GOT3 (cell line): ENCODE measurements at regions not wholly inside any gene's neighbourhood (a gene's known extent, or its start where the extent isn't known, plus 50 kb on each side); places are given as distances from the start of the nearest gene placed in this dataset.
"Not testable (repeated sequence)": the region's sequence is repeated elsewhere in the genome, so short reads cannot be mapped to it uniquely, and the experiment has no call there.

Experiments
- DNase-seq: peaks from one replicate; lab custom pipeline; 2025; ENCODE audit warnings: mixed read lengths; lab: John Stamatoyannopoulos, UW

DNA sequence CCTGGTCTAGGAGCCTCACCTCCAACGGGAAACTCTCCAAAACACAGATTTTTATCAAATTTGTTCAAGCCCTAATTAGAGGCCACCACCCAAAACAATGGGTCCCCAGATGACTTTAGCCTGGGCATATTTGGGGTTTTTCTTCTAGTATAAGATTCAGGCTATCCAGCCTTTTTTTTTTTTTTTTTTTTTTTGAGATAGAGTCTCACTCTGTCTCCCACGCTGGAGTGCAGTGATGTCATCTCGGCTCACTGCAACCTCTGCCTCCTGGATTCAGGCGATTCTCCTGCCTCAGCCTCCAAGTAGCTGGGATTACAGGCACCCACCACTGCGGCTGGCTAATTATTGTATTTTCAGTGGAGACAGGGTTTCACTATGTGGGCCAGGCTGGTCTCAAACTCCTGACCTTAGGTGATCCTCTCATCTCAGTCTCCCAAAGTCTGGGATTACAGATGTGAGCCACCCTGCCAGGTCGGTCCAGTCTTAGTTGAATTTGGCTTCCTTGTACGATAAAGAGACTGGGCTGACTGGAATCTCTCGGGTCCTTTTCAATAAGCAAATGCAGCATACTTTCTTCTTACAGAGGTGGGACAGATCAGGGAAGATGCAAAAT lies 91.4 kb upstream of the KLF6 start:
- no peak for DNase-seq

DNA sequence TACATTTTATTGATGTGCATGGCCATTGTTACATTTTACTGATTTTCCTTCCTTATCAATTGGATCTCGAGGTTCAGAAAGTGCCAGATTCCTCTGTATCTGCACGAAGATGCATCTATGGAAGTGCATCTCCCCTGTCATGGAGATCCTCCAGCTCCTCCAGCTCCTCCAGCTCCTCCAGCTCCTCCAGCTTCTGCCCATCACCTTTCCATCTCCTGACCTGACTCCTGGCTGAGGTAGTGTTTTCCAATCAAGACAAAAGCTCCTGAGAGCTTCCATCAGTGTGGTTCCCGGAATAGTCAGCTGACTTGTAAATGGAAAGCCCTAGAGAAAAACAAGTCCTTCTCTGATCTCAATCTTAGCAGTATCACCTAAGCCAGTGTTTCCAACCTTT lies 90.8 kb upstream of the KLF6 start:
- DNase-seq: no peak

DNA sequence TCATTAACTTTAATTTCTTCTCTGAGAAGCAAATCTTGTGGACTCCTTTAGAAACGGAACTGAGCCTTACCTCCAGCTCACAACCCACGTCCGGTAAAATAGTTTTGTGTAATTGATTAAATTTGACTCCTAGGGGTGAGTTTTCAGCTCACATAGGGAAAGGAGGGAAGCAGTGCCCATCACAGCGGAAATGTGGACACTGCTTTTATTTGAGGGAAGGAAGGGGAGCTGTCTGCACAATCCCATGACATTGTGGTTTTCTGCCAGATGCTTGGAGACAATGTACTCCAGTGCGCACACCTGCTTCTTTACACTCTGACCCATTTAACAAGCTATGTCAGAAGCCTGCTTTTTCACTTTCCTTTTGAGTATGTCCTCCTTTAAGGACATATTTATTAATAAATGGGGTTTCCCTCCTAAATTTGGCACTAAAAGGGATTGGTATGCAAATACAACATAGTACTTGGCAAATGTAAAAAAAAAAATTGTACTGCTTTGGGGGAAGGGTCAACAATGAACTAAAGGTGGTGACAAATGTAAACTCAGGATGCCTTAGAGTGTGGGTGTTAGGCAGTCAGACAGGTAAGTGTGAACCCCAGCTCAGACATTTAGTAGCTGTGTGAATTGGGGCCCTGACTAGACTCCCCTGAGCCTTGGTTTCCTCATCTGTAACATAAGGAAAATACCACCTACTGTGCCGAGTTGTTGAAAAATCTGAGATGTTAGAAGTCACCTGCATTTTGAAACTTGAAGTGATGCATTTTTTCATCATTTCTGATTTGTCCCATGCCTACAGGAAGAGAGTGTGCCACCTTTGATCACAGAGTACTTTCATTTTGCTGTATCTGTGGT lies 90.2 kb upstream of the KLF6 start:
- DNase-seq: no peak

DNA sequence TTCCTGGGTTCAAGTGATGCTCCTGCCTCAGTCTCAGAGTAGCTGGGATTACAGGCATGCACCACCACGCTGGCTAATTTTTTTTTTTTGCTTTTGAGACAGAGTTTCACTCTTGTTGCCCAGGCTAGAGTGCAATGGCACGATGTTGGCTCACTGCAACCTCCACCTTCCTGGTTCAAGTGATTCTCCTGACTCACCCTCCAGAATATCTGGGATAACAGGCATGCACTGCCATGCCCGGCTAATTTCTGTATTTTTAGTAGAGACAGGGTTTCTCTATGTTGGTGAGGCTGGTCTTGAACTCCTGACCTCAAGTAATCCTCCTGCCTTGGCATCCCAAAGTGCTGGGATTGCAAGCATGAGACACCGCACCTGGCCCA lies 89.6 kb upstream of the KLF6 start:
- not testable (repeated sequence) for DNase-seq

DNA sequence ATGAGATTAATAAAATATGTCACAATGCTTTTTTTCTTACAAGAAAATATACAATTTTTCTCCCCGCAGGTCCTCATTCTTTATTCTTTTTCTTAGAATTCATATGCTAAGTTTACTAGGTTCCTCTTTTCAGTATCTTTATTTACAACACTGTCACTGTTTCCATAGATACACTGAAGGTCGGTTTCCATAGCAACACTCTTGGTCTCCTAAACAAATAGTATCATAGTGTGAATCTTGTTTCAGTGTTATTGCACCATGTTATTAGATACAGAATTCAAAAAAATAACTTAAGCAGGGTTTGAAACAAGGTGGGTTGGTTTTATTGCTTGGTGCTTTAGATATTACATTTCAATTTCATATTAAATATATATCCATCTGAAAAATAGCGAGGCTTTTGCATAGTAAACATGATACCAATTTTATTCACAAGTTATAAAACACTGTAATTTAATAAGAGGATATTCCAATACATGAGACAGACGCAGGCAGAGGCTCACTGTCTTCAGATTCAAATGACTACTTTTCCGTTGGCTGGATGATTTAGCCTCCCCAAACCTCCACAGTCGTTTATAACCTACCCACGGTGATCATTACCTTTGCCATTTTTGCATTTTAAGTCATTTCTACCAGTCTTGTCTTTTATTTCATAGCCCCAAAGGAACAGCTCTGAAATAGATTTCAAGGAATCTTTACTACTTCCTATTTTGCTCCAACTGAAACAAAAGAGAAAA lies 88.9 kb upstream of the KLF6 start:
- DNase-seq: no peak

DNA sequence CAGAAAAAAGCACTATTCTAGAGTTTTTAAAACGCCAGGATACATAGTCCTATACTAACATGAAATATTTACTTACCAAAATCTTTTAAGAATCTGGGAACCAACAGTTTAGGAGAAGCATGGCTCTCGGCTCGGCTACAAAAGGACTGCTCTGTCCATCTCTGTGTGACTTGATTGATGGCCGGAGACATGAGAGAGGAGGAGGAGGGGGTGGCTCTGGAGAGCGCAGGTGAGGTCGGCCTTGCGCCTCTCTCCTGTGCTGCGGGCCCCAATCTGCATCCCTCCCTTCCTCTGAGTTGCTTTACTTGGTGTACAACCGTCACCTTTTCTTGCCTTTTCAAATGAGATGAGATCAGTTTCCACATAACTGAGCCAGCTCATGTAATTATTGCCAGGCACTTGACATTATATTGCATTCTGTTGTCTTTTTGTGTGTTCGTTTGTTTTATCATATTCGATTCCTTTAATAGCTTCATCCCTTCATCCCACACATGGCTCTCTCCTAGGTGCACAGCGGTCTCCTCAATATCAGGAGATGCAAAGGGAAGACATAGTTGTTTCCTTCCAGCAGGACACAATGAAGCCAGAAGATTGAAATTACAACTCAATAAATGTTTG lies 87.8 kb upstream of the KLF6 start:
- DNase-seq: no peak

DNA sequence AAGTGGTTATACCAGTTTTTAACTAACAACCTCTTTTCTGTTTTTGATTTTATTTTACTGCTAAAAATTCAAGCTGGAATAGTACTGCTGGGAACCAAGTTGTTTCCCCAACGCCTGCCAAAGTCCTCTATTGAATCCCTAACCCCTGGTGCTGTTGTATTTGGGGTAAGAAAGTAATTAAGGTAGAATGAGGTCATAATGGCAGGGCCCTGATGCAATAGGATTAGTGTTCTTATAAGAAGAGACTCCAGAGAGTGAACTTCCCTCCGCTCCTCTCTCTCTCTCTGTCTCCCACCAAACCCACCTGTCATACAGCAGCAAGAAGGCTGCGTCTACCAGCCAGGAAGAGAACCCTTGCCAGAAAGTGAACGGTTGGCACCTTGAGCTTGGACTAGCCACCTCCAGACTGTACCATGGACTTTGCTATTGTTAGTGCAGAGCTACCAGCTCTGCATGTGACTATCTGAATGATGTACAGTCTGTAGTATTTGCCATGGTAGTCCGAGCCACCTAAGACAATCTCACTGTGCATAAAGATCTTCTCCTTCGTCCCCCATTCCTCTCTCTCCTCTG lies 86.5 kb upstream of the KLF6 start:
- no peak for DNase-seq

DNA sequence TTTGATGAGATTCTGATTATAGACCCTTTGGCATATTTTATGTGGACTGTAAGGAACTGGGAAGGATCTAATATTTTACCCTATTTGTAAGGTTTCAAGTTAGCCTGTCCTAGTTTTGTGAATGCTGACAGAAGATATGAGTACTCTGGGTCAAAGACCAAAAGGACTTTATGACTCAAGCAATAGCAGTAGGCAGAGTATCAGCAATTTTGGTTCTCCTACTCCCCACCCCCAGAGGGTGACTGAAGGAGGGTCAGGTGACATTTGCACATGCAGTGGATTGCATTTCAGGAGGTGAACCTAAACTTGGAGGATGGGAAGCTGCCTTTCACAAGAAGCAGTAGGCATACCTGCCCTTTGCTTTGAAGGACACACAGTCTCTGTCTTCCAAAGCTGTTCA lies 84.0 kb upstream of the KLF6 start:
- no peak for DNase-seq

DNA sequence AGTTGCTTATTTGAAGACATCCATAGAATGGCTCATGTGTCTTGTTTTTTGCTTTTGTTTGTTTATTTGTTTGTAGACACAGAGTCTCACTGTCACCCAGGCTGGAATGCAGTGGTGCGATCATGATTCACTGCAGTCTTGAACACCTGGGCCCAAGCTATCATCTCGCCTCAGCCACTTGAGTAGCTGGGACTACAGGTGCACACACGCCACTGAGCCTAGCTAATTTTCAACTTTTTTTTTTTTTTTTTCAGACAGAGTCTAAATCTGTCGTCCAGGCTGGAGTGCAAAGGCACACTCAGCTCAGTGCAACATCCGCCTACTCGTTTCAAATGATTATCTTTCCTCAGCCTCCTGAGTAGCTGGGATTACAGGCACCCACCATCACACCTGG lies 83.3 kb upstream of the KLF6 start:
- no peak for DNase-seq

DNA sequence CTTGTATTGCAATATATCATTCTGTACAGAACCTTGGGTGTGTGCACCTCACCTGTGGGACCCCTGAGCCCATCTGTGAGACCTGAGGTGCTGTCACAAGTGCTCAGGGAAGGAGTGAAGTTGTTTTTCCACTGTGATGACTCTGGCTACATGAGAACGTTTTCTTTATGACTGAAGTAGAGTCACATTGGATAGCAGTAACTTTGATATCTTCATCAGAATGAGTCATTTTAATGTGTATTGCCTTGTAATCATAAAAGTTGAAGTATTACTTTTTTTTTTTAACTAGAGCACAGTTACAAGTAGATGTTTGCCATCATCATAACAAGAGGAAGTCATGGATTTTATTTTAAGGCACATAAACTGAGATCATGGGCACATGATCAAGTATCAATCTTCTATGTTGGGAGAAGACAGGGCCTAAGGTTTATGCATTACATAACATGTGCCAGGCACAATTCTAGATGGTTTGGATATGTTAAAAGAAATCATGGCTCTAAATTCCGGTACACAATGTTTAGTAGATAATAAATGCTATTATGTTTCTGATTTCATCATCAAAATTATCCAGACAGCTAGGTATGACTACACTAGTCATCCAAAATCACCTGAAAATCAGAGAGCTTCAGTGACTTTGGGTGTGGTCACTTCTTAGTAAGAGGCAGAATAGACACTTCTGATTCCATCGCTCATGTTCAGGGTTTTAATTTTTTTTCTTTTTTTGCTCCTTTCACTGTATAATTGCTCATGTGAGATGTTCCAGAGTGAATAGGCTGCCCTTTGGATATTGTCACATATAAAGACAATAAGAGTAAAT lies 82.7 kb upstream of the KLF6 start:
- no peak for DNase-seq

DNA sequence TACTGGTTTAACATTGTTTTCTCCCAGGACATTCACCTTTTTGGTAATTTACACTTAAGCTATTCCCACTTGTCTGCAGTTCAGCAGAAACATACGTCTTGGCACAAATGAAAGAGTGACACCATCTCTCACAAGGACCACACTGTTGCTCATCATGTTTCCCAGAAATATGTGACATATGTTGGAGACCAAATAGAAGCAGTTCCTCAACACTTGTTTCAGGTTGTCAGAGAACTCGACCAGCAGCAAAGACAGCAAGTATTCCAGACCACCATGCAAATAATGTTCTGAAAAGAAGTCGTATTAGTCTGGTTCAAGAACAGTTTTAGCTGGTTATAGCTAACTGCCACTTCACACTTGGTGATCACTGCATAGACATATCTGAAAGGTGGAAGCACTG lies 81.3 kb upstream of the KLF6 start:
- no peak for DNase-seq

DNA sequence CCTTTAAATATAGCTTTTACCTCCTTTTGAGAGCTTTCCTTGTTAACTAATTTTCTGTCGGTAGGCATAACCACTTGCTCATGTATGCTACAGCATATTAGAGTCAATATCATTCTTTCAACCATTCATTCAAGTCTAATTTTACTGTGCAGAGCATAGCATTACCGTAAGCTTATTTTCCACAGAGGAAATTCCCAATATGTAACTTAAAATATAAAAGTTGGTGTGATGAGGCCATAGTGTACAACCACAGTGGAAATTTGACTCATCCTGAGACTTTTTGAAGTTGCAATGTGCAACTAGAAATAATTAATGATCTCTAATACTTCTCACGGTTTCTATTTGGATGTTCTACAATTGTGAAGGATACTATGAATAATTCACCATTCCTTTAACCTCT lies 80.6 kb upstream of the KLF6 start:
- DNase-seq: no peak

DNA sequence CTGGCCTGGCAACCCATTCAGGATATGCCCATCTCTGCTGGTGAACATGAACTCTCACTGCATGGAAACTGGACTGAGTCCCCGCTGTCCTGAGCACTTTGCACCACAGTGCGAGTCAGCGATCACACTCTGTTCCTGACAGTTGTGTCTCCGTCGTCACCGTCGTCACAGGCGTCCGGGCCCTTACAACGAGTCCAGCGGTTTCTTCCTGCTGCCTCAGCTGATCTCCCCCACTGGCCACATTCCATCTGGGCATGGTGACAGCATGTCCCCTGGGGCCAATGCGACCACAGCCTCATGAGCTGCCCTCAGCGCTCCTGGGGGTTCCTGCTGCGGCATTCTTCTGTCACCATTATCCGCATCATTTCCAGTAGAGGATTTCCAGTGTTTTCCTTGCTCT lies 76.8 kb upstream of the KLF6 start:
- DNase-seq: no peak

DNA sequence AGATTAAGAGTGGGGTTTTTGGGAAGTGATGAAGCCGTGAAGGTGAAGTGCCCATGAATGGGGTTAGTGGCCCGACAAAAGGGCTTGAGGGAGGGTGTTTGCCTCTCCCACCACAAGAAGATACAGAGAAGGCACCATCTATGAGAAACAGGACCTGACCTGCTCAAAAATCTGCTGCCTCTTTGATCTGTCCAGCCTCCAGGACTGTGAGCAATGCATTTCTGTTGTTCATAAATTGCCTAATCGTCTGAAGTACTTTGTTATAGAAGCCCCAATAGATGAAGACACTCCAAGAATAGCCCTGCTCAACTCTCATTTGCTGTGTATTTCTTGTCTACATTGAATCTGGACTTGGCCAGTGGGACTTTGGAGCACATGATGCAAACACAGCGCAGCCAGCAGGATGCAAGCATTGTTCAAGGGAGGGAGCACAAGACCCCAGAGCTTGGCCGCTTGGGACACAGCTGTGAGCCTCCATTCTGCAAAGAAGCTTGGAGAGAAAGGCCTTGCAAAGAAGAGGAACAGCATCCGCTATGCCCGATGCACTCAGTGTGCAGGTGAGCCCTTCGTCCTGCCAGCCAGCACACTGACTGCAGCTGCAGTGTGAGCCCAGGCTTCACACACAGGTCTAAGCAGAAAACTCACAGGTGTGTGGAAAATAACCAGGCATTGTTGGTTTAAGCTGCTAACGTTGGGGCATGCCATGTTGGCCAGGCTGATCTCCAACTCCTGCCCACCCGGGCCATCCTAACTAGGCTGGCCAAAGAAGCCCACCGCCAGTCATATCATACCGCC lies 73.2 kb upstream of the KLF6 start:
- DNase-seq: no peak

DNA sequence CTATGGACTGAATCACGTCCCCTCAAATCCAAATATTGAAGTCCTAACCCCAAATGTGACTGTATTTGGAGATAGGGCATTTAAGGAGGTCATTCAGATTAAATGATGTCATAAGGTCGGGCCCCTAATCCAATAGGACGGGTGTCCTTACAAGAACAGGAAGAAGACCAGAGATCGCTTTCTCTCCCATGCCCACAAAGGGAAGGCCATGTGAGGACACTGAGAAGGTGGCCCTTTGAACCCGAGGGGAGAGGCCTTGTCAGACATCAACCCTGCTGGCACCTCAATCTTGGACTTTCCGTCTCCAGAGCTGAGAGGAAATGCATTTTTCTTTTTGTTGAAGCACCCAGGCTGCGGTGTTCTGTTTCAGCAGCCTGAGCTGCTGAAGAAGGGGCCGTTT lies 72.3 kb upstream of the KLF6 start:
- no peak for DNase-seq

DNA sequence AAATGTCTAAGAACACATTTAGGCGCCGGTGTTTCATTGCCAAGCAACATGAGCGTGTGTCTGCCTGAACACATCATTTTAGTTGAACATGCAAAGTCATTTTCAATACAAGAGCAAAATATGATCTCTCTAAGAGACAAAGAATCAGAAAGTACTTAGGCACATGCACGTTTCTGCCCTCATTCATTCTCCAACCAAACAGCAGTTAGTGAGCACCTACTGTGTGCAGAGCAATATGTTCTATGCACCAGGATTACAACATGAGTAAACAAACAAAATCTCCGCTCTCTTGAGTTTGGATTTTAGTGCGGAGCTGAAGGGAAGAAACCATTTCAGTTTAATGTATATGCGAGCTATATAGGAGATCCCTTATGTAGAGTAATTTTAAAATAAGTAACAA lies 71.6 kb upstream of the KLF6 start:
- no peak for DNase-seq

DNA sequence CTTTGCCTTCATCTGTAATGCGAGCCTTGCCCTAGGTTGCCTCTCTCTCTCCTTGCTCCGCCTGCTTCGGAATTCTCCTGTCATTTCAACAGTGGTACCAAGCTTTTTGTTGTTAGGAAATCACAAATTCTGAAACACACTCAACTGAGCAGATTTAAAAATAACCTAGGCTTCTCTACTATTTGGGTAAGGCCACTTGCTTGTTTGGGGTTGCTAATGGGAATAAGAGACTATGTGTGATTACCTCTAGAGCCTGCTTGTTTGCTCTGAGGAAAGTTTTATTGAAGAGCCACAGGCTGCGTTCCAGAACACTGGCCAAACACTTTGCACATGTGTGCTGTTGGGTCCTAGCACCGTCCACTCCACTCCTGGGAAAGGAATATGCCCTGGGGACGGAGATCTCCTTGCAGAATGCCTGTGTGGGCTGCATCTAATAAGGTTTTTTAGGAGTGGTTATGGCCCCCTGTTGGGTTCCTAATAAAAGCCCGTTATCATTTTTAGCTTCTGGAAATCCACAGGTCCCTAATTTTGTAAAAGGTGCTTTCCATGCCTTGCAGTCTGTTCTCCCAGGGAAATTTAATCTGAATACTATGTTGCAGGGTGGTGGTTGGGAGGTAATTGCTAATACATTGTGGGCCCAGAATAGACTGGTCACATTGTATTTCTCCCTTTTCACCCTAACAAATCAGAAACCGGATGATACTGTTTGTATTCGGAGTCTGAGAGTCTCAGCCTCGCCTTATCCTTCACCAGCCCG lies 68.7 kb upstream of the KLF6 start:
- no peak for DNase-seq

DNA sequence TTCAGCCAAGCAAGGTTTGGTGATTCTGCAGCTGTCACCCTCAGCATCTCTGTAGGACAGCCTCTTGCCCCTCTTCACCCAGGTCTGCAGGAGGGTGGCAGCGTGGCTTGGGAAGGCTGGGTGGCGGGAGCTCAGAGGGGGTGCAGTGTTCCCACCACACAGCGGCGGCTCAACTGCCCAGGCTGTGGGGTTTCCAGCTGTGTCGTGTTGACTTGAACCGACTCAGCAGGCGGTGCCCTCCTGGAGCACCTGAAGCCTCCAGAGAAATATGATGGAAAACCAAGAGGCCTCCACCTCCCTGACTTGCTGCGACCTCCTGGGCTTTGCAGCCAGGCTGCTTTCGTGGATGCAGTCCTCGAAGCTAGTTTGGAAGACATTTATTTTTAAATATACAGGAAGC lies 68.0 kb upstream of the KLF6 start:
- no peak for DNase-seq

DNA sequence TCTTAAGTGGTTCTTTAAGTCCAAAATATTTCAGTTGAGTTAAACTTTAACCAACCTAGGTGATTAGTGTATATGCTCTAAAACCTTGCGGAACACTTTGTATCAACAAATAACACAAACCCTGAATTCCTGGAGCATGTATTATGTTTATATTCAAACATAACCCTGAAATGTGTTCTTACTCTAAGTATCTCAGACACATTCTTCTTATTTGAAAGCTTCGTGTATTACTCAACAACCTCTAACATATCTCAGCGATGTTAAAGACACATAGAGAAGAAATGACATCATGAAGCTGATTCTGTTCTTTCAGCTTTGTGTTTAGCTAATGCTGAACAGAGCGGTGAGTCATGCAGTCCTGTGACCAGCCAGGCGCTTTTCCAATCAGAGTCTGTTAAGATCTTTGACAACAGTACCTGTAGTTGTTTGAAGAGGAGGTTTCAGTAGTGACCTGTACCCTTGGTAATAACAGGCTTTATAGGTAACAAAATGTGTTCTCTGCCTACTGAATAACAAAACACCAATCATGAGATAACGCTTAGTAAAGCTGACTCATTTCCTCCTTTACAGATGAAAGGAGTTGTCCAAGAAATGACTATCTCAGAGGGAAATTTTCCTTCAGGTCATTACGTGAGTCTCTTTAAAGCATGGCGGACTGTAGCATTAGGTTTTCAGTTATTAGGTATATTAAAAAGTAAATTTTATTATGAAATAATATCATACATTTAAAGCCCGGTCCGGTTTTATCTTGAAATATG lies 67.3 kb upstream of the KLF6 start:
- DNase-seq: peak; percentile 5
